DOHH2 (cell line): ENCODE measurements at regions not wholly inside any gene's neighbourhood (a gene's known extent, or its start where the extent isn't known, plus 50 kb on each side); places are given as distances from the start of the nearest gene placed in this dataset.

Experiments
- H3F3A ChIP-seq: fragments of 200-600 bp; sonication (generic), shearing (Covaris generic); 2 replicates; pipeline ENCODE4 v1.6.0; 2016; ENCODE audit warnings: antibody characterized with exemption, mild to moderate bottlenecking; ENCODE audit not compliant: control insufficient read depth, insufficient read depth
- H3K27ac ChIP-seq: fragments of 200-600 bp; sonication (generic); 2 replicates; pipeline ENCODE4 v1.5.1; 2014; ENCODE audit warnings: low read depth, mild to moderate bottlenecking, low read length, moderate library complexity
- H3K27me3 ChIP-seq: fragments of 200-600 bp; sonication (generic); 2 replicates; pipeline ENCODE4 v1.6.1; 2014; ENCODE audit warnings: mild to moderate bottlenecking, low read length, mixed read lengths; ENCODE audit not compliant: control insufficient read depth
- H3K36me3 ChIP-seq: fragments of 200-600 bp; sonication (generic); 2 replicates; pipeline ENCODE4 v1.6.1; 2014; ENCODE audit warnings: mild to moderate bottlenecking, low read length, moderate library complexity, mixed read lengths; ENCODE audit not compliant: control insufficient read depth
- H3K4me1 ChIP-seq: fragments of 200-600 bp; sonication (generic); 2 replicates; pipeline ENCODE4 v1.6.1; 2014; ENCODE audit warnings: mild to moderate bottlenecking, low read length, mixed read lengths; ENCODE audit not compliant: control insufficient read depth
- H3K4me2 ChIP-seq: fragments of 200-600 bp; sonication (generic); 2 replicates; pipeline ENCODE4 v1.6.0; 2014; ENCODE audit warnings: mild to moderate bottlenecking, low read length, moderate library complexity
- H3K4me3 ChIP-seq: fragments of 200-600 bp; sonication (generic); 2 replicates; pipeline ENCODE4 v1.5.1; 2014; ENCODE audit warnings: mild to moderate bottlenecking, low read length, mixed read lengths
- H3K79me2 ChIP-seq: fragments of 200-600 bp; sonication (generic); 2 replicates; pipeline ENCODE4 v1.6.1; 2014; ENCODE audit warnings: mild to moderate bottlenecking, low read length, mixed read lengths; ENCODE audit not compliant: control insufficient read depth
- H3K9me2 ChIP-seq: fragments of 200-600 bp; sonication (generic); replicated peaks from 2 replicates; pipeline ENCODE4 v1.6.1; 2014; ENCODE audit warnings: mild to moderate bottlenecking, low read length, mixed read lengths; ENCODE audit not compliant: control insufficient read depth
- H3K9me3 ChIP-seq: fragments of 200-600 bp; sonication (generic); 2 replicates; pipeline ENCODE4 v1.6.1; 2014; ENCODE audit warnings: antibody characterized with exemption, low read length, mixed read lengths; ENCODE audit not compliant: control insufficient read depth, insufficient read depth
- H4K20me1 ChIP-seq: fragments of 200-600 bp; sonication (generic); 2 replicates; pipeline ENCODE4 v1.6.0; 2014; ENCODE audit warnings: low read depth, mild to moderate bottlenecking, antibody characterized with exemption, low read length, moderate library complexity; ENCODE audit not compliant: control insufficient read depth, insufficient read depth
- CTCF ChIP-seq: fragments of 200-600 bp; sonication (generic); IDR thresholded peaks from one replicate; pipeline ENCODE4 v1.5.1; 2014; ENCODE audit warnings: antibody characterized with exemption, mild to moderate bottlenecking, low read depth, low read length; ENCODE audit not compliant: poor library complexity, severe bottlenecking
- EZH2phosphoT487 ChIP-seq: fragments of 200-600 bp; sonication (generic); IDR thresholded peaks from 2 replicates; pipeline ENCODE4 v1.6.1; 2017; ENCODE audit warnings: borderline replicate concordance, mild to moderate bottlenecking, antibody characterized with exemption, low read length, moderate library complexity, mixed read lengths

GRCh38 chr3:106582151-106582550, 713.3 kb upstream of the CBLB start:
- H3K27me3 ChIP-seq = no peaks in the 10 kb centered on the region
- H3K4me1 ChIP-seq = no peaks in the 10 kb centered on the region
- no peak for TF ChIP-seq CTCF
- TF ChIP-seq EZH2phosphoT487 = no peak
- H3K4me3 ChIP-seq = no peak overlapping the region
- H3K27ac ChIP-seq = no peak overlapping the region
- H4K20me1 ChIP-seq = no peaks in the 10 kb centered on the region
- H3K9me2 ChIP-seq = no peaks in the 10 kb centered on the region
- no peaks in the 10 kb centered on the region for H3F3A ChIP-seq
- H3K9me3 ChIP-seq = no peaks in the 10 kb centered on the region
- H3K79me2 ChIP-seq = no peaks in the 10 kb centered on the region
- no peaks in the 10 kb centered on the region for H3K36me3 ChIP-seq
- H3K4me2 ChIP-seq = no peak overlapping the region

DNA sequence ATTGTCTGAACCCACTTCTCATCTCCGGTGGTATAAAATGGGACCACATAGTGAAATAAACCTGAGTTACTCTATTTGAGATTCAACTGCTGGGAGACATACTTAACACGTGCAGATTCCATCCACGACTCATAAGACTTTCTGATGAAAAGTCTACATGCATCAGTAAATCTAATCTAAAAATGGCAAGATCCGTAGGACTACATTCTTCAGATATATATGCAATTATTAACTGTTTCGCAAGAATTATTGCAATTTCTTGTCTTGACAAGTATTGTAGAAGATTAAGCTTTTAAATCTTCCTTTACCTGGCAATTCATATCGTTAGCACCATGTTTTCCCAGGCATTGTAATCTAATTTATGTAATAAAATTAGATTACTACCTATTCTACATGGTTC, 718.7 kb upstream of the CBLB start:
- Histone ChIP-seq H3K27ac (no peak overlapping the region), H3K79me2 (no peaks in the 10 kb centered on the region), H3F3A (no peaks in the 10 kb centered on the region), H3K9me3 (no peaks in the 10 kb centered on the region), H4K20me1 (no peaks in the 10 kb centered on the region), H3K4me1 (no peaks in the 10 kb centered on the region), H3K36me3 (no peaks in the 10 kb centered on the region), H3K4me2 (no peak overlapping the region), H3K9me2 (no peaks in the 10 kb centered on the region), H3K27me3 (no peaks in the 10 kb centered on the region), H3K4me3 (no peak overlapping the region)
- TF ChIP-seq CTCF (no peak), EZH2phosphoT487 (no peak)

DNA sequence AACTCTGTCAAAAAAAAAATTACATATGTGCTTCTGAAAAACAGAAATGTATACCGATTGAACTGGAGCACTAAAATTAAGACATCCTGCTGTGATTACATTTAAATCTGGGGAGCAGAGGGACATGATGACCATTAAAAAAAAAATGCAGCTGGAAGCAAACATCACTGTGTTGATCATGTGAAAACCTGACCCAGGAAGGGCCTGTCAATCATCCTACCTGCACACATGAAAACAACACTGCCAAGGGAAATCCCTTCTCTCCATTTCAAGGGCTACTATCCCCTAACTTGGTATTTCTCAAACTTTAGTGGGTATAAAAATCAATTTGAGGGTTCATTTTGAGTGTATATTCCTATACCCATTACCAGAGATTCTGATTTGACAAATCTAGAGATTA, 719.9 kb upstream of the CBLB start:
- Histone ChIP-seq H4K20me1 (no peaks in the 10 kb centered on the region), H3K79me2 (no peaks in the 10 kb centered on the region), H3K4me3 (no peak overlapping the region), H3K9me2 (no peaks in the 10 kb centered on the region), H3F3A (no peaks in the 10 kb centered on the region), H3K36me3 (no peaks in the 10 kb centered on the region), H3K27me3 (no peaks in the 10 kb centered on the region), H3K4me1 (no peaks in the 10 kb centered on the region), H3K27ac (no peak overlapping the region), H3K9me3 (peaks cover 3% of the 10 kb centered on the region; the same call in 1 of the 2 replicates), H3K4me2 (no peak overlapping the region)
- no peak for TF ChIP-seq EZH2phosphoT487
- TF ChIP-seq CTCF = no peak
